Keratinocyte (primary cell): ENCODE measurements at regions not wholly inside any gene's neighbourhood (a gene's known extent, or its start where the extent isn't known, plus 50 kb on each side); places are given as distances from the start of the nearest gene placed in this dataset.

Experiments used
- EZH2 ChIP-seq: IDR thresholded peaks from one replicate; pipeline ENCODE4 v1.6.1; 2012; ENCODE audit warnings: inconsistent platforms, mild to moderate bottlenecking, low read length, moderate library complexity
- TF ChIP-seq, protein P1 (sequence below), 3 experiments: IDR thresholded peaks in 1 of 3; conservative IDR thresholded peaks in 1 of 3; optimal IDR thresholded peaks in 1 of 3; 2 replicates in 2 of 3; 3 replicates in 1 of 3; pipeline versions ENCODE3 to v1.5.1; 2011; ENCODE audit warnings: low read length in 3 of 3, mild to moderate bottlenecking in 3 of 3, moderate library complexity in 2 of 3, control low read depth in 1 of 3, inconsistent platforms in 1 of 3; ENCODE audit not compliant: insufficient read depth in 2 of 3; ENCODE audit errors: extremely low read depth in 1 of 3

- TF ChIP-seq, protein P1, sequence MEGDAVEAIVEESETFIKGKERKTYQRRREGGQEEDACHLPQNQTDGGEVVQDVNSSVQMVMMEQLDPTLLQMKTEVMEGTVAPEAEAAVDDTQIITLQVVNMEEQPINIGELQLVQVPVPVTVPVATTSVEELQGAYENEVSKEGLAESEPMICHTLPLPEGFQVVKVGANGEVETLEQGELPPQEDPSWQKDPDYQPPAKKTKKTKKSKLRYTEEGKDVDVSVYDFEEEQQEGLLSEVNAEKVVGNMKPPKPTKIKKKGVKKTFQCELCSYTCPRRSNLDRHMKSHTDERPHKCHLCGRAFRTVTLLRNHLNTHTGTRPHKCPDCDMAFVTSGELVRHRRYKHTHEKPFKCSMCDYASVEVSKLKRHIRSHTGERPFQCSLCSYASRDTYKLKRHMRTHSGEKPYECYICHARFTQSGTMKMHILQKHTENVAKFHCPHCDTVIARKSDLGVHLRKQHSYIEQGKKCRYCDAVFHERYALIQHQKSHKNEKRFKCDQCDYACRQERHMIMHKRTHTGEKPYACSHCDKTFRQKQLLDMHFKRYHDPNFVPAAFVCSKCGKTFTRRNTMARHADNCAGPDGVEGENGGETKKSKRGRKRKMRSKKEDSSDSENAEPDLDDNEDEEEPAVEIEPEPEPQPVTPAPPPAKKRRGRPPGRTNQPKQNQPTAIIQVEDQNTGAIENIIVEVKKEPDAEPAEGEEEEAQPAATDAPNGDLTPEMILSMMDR (optimal IDR thresholded peaks at IDR 0.05 in 1 of 3, IDR thresholded peaks at IDR 0.05 in 1 of 3, conservative IDR thresholded peaks at IDR 0.05 in 1 of 3; ENCODE audit: extremely low read depth in 1 of 3, insufficient read depth in 2 of 3, low read length in 3 of 3) = no peak
- TF ChIP-seq EZH2 = no peak
These were observed 122.3 kb downstream of the EFHB start for GRCh38 chr3:19811689-19812088.
